NCI-H1092 treated with DMSO at 0.1 percent for 48 hours (cell line): ENCODE measurements at regions not wholly inside any gene's neighbourhood (a gene's known extent, or its start where the extent isn't known, plus 50 kb on each side); places are given as distances from the start of the nearest gene placed in this dataset.
"Not testable (repeated sequence)": the region's sequence is repeated elsewhere in the genome, so short reads cannot be mapped to it uniquely, and the experiment has no call there.

Experiments used
- DNase-seq: peaks from one replicate; lab custom pipeline; 2025; lab: John Stamatoyannopoulos, UW

DNA sequence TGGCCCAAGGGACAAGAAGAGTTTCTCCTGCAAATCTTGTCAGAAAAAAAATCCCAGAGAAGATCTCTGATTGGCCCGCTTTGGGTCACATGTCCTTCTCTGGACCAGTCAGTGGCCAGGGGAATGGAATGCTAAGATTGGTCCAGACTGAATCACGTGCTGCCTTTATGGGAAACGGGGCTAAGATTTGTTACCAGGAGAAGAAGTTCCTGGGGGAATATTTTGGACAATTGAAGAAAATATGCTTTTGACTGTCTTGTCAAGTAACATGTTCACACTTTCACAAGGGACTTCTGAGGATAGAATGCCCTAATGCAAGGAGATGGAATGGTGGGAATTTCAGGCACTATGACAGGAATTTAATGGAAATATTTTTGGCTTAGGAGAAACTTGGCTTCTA, 74.1 kb upstream of the SH3PXD2B start:
- no peak for DNase-seq

DNA sequence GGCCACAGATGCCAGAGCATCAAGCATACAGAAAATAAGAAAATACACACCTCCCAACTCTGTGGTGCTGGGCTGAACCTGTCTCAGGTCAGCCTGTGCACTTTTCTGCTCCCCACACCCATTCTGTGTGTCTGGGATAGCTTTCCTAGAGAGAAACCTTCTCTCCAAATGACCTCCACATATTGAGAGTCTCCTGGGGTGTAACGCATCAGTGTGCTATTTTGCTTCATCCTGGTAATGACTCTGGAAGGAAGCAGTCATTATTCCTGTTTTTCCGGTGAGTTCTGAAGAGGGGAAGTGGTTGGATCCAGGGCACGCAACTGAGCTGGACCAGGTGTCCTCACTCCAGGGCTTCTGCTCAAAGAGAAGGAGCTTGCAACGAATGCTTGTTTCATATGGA, 73.2 kb upstream of the SH3PXD2B start:
- no peak for DNase-seq

DNA sequence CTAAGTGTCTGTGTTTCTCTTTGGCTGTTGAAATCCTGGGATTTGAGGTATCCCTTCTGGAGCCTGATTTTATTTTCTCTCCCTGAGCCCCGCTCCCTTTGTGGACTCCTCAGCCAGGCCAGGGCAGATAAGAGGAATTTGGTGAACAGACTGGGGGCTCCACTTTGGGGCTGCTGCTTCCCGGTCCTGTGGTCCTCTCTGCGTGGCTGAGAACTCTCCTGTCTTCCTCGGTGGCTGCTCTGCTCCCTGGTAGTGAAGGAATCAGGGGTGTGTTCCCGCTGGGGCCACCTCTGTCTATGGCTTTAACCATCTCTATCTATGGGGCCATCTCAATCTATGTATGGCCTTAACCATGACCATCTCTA, 71.7 kb upstream of the SH3PXD2B start:
- DNase-seq: no peak

DNA sequence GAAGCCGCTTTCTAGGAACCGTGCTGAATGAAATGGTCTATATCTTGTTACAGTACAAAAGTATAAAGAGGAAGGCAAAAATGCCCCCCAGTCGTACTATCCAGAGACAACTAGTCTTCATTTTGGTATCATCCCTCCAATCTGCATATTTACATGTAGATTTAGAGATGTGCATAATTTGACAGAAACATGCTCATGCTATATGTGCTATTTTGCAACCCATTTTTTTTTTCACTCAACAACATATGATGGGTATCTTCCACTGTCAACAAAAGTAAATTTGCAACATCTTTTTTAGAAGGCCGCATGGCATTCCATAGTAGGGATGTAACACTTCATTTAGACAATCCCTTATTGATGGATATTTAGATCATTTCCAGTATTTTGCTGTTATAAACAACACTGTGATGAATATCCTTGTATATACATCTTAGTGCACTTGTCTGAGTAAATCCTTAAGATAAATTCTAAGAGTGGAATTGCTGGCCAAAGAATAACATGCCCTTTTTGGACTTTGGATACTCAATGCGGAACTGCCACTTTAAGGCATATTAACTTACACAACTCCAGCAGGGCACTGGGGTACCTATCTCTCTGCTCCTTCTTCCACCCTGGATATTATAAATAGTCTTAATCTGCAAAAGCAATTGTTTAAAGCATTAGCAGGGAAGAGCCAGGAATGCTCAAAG, 71.1 kb upstream of the SH3PXD2B start:
- no peak for DNase-seq

DNA sequence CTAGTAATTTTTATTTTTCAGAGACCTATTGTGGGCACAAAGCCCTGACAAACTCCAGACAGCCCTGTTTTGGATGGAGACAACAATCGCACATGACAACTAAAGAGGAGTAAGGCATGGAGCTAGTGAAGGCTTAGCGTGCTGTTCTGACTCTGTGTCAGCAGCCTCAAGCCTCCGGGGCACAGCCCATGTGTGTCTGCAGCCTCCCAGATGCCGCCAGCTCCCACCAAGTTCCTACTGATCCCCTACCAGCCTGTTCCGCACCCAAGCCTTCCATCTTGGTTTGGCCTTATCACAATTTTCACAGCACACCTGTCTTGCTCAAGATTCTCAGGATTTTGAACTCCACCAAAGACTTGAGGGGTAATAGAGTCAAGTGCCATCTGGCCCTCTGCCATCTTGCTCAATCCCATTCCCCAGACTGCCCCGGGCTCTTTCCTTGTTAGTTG, 70.3 kb upstream of the SH3PXD2B start:
- DNase-seq: no peak

DNA sequence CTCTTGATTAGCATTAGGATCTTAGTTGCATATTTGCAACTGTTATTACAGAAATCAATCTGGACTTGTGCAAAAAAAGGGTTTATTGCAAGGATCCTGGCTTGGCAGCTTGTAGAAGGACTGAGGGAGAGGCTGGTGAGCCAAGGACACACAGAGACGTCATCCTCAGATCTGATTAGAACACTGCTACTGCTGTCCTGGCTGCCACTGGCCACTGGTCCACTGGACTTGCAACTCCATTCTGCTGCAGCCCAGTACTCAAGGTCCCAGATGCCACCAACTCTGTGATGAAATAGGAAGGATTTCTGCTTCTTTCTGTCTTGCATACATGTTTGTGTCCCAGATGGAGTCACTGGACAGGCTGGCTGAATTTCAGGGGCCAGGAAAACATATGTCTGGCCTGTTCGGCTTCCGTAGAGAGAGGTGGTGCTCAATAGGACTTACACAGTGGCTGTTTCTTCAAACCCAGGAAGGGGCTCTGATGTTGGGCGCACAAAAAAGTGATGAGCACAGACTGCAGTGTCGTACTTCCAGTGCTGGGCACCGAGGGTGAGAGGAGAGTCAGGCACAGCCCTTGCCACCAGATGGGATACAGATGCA, 68.9 kb upstream of the SH3PXD2B start:
- DNase-seq: no peak

DNA sequence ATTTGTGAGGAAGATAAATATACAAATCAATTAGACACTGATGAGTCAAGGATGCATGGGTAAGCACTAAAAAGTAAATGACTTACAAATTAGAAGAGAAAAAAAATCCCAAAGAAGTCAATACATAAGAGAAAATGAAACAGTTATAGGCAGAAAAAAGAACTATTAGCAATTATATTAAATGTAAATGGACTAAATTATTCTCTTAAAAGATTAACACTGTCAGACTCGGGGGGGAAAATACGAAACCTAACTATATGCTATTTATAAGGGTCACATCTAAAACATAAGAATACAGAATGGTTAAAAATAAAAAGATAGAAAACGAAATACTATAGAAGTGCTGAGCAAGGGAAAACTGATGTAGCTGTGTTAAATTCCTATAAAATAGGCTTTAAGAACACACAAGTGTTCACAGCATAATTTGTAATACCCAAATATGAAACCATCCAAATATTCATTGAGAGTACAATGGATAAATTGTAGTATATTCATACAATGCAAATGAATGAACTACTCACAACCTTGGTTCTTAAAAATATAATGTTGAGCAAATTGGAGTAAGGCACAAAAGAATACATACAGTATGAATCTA, 67.1 kb upstream of the SH3PXD2B start:
- no peak for DNase-seq

DNA sequence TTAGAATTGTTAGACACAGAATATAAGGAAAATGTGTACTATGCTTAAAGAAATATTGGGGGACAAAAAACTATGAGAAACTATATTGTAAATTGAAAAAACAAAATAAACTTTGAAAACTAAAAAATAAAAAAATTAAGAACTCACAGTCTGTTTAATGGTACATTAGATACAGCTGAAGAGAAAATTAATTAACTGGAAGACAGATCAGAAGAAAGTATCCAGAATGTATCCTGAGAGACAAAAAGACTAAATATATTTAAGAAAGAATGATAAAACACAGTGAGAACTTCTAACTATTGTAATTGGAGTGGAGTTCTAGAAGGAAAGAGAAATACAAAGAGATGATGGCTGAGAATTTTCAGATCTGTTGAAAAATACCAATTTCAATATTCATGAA, 57.6 kb upstream of the SH3PXD2B start:
- DNase-seq: no peak

DNA sequence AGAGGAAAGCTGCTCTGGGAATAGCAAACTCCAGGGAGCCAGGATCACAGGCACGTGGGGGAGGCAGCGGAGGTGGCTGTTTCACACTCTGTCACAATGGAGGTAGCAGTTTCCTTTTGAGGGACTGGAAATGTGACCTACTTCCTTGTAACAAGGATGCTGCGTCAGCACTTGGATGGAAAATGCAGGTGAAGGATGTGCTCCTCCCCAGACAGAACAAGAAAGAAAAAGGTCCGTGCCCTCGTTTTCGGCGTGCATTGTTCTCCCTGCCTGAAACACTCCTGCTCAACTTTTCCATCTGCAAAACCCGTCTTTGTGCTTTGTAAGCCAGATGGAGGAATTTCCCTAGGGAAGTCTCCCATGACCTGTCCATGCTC, 55.1 kb upstream of the SH3PXD2B start:
- DNase-seq: no peak

DNA sequence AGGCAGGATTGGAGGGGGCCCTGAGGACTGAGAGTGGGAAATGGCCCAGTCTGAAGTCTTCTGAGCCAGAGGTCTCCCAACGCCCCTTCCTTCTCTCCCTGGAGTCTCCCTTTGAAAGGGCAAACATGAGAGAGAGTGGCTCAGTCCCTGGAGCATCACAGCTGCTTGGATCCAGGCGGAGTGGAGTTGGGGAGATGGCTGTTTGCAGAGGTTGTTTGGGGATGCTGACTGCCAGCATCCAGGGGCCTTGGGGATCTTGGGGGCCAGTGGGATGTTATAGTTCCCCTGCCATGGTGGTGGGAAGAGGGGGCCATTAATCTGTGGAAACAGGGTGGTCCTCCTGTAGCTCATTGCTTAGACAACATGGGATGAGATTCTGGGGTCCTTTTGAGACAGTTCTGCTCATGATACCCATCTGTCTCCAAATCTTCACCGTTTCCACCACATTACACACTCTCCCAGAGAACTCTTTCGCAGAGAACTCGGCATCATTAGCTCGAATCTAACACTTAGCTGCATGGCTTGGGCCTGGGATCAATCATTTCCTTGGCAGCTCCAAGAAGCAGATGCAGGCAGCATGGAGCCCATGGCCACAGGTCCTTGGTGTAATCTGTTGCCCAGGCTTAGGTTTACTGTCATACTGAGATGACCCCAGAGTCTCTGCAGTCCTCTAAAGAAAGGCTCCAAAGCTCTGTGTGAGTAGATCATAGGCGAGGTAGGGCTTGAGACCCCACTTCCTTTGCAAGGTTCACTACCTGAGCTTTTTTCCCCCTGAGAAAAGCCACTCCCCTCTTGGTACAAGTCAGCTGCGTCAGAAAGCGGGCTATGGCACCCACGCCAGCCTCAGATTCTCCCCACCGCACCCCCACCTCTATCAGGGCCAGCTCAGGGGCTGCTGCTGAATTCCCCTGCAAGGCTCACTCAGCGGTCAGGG, 54.4 kb upstream of the SH3PXD2B start:
- no peak for DNase-seq

DNA sequence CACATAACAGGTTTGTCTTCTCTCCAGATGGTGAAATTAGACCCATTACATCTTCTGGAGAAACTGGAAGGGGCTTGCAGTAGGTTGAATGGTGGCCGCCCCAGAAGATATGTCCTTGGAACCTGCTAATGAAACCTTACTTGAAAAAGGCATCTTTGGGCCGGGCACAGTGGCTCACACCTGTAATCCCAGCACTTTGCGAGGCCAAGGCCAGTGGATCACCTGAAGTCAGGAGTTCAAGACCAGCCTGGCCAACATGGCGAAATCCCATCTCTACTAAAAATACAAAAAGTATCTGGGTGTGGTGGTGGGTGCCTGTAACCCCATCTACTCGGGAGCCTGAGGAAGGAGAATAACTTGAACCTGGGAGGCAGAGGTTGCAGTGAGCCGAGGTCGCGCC, 53.2 kb upstream of the SH3PXD2B start:
- not testable (repeated sequence) for DNase-seq

DNA sequence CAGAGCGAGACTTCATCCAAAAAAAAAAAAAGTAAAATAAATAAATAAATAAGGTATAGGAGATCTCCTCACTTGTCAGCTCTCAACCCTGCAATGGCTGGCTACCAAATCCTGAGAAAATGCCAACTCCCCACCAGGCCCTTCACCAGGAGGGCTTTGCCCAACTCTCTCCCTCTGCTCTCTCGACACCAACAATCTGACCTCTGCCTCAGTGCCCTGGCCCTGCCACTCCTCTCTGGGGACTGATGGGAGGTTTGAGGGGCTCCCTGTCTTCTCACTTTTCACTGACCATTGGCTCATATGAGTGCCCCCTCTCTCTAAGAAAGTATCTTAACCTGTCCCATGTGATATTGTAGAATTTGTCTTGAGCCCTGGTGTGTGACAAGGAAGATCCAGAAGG, 52.6 kb upstream of the SH3PXD2B start:
- DNase-seq: no peak

DNA sequence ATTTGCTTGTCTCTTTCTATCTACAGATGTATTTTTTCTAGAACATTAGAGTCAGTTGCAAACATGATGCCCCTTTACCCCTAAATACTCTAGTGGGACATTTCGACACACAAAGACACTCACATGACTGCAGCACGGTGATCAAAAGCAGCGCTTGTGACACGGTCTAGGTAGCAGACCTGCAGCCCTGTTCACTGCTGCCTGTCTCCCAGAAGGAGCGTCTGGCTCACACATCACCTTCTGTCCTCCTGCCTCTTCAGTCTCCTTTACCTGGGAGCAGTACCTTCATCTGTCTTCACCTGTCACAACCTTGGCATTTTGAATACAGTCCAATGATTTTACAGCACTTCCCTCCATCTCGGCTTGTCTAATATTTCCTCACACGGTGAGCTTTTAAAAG, 51.9 kb upstream of the SH3PXD2B start:
- no peak for DNase-seq

DNA sequence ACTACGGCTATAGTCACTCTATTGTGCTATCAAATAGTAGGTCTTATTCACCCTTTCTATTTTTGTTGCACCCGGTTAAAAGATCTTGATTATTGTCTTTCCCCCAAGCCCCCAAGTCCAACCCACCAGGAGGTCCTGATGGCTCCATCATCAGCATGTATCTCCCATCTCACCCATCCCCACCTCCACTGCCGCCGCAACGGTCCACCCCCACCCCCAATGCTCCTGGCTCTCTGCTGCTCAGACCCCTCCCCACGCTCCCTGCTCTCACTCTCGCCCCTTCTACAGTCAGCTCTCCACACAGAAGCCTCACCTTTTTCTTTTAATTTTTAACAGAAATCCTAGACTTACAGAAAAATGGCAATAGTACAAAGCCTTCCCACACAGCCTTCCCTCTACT, 51.5 kb upstream of the SH3PXD2B start:
- no peak for DNase-seq

DNA sequence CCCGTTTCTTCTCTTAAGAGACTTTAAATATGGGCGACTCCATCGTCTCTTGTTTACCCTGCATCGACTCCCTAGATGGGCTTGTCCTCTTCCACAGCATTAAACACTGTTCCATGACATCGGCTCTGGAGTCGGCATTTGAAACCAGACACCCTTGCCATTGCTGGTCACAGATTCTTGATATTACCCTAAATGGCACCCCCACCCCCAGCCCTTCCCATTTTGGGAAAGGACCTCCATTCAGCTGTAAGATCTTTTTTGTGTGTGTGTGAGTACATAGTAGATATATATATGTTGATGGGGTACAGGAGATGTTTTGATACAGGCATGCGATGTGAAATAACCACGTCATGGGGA, 51.1 kb upstream of the SH3PXD2B start:
- DNase-seq: no peak

DNA sequence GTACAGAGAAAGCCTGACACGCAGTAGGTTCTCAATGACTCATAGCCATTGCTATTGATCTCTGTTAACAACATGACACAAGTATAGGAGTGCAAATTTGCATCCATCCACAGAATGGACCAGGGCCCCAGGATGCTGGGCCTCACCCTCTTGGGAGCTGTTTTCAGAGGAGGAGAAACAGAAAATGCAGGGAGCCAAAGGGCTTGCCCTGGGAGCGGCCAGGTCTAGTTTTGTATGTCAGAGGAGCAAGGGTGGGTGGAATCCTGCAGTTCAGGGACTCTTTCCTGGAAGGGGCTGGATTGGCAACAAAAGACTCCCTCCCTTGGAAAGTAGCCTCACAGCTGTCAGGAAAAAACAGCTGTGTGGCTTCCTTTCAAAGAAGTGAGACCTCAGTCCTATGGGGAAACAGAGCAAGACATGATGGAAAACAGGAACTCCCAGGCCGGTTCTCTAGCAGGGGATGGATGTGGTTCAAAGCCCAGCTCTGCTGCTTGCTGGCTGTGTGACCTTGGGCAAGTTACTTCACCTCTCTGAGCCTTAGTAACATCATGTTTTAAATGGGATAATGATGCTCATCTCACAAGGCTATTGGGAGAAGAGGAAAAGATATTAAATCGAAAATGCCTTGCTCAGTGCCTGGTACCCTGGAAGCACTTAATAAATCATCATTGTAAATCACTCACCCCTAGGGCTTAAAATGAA, 50.5 kb upstream of the SH3PXD2B start:
- no peak for DNase-seq

DNA sequence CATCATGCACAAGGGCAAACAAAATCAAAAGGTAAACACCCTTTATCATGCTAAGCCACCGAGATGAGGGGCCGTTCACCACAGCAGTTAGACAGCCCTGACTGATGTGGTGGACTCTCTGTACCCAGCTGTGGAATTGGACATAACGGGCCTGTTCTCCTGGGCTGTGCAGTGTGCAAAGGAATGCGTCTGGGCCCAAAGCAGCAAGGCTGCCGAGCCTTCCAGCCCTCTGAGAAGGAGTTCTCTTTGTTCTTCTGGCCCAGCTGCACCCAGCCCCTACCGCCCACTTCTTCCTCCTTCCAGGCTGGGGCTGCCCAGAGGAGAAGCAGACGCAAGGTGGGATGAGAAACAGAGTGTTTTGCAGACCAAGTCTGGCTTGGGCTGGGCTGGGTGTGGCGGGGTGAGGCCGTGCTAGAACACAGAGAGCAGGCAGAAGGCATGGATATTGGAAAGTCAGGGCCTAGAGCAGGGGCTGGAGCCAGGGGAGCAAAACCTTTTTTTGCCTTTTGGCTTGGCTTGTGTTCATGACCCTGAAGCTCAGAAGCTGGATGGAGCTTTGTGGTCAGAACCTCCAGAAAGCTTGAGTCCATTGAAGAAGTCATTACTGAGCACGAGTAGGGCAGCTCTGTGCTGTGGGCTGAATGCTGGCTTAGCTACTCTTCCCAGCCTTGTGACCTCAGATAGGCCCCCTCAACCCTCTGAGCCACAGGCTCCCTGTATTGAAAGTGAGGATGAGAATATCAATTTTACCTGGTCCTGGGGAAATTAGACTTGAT, 49.8 kb upstream of the SH3PXD2B start:
- no peak for DNase-seq
